GM19467 (cell line): ENCODE measurements at regions not wholly inside any gene's neighbourhood (a gene's known extent, or its start where the extent isn't known, plus 50 kb on each side); places are given as distances from the start of the nearest gene placed in this dataset.
"Not testable (repeated sequence)": the region's sequence is repeated elsewhere in the genome, so short reads cannot be mapped to it uniquely, and the experiment has no call there.

ENCODE experiments used
- ATAC-seq: cut with Tn5 transposase; IDR thresholded peaks from one replicate; pipeline ENCODE4 v1.9.1; 2021; ENCODE audit warnings: mild to moderate bottlenecking, moderate library complexity; ENCODE audit not compliant: unreplicated experiment

- ATAC-seq, result not testable (repeated sequence)
Observed at GRCh38 chr1:120465900-120466299, 51.1 kb downstream of the NBPF8 start.

GRCh38 chr1:120477663-120478062 lies 62.8 kb downstream of the NBPF8 start:
- ATAC-seq, result not testable (repeated sequence)

GRCh38 chr1:120478400-120478799 lies 63.6 kb downstream of the NBPF8 start:
- not testable (repeated sequence) for ATAC-seq

GRCh38 chr1:120487542-120487941 lies 72.7 kb downstream of the NBPF8 start:
- not testable (repeated sequence) for ATAC-seq

GRCh38 chr1:120489217-120489616 lies 74.4 kb downstream of the NBPF8 start:
- not testable (repeated sequence) for ATAC-seq

- not testable (repeated sequence) for ATAC-seq
Observed at GRCh38 chr1:120497145-120497544, 82.3 kb downstream of the NBPF8 start.

GRCh38 chr1:120503284-120503683 lies 88.4 kb downstream of the NBPF8 start:
- not testable (repeated sequence) for ATAC-seq

GRCh38 chr1:120506352-120506751 lies 91.5 kb downstream of the NBPF8 start:
- not testable (repeated sequence) for ATAC-seq

- ATAC-seq, result not testable (repeated sequence)
Observed at GRCh38 chr1:120508351-120508750, 93.5 kb downstream of the NBPF8 start.

GRCh38 chr1:120509258-120509657 lies 94.4 kb downstream of the NBPF8 start:
- not testable (repeated sequence) for ATAC-seq

GRCh38 chr1:120513099-120513498 lies 98.3 kb downstream of the NBPF8 start:
- not testable (repeated sequence) for ATAC-seq

- not testable (repeated sequence) for ATAC-seq
Observed at GRCh38 chr1:120513531-120513930, 98.7 kb downstream of the NBPF8 start.

GRCh38 chr1:120519196-120519595 lies 104.4 kb downstream of the NBPF8 start:
- ATAC-seq, result not testable (repeated sequence)

- not testable (repeated sequence) for ATAC-seq
Observed at GRCh38 chr1:120524416-120524815, 109.6 kb downstream of the NBPF8 start.

- ATAC-seq, result not testable (repeated sequence)
Observed at GRCh38 chr1:120525386-120525785, 110.6 kb downstream of the NBPF8 start.

GRCh38 chr1:120529475-120530089 lies 114.7 kb downstream of the NBPF8 start:
- ATAC-seq, result not testable (repeated sequence)

- not testable (repeated sequence) for ATAC-seq
Observed at GRCh38 chr1:120531455-120531854, 116.6 kb downstream of the NBPF8 start.

GRCh38 chr1:120534361-120535047 lies 119.7 kb downstream of the NBPF8 start:
- peak; percentile 54 for ATAC-seq

- ATAC-seq, result peak; percentile 60
Observed at GRCh38 chr1:120535052-120535451, 120.2 kb downstream of the NBPF8 start.

GRCh38 chr1:120541394-120541793 lies 126.6 kb downstream of the NBPF8 start:
- ATAC-seq, result not testable (repeated sequence)

GRCh38 chr1:120542365-120542764 lies 127.5 kb downstream of the NBPF8 start:
- ATAC-seq, result not testable (repeated sequence)

GRCh38 chr1:120542940-120543339 lies 128.1 kb downstream of the NBPF8 start:
- not testable (repeated sequence) for ATAC-seq
